SU-DHL-6 (cell line): ENCODE measurements at regions not wholly inside any gene's neighbourhood (a gene's known extent, or its start where the extent isn't known, plus 50 kb on each side); places are given as distances from the start of the nearest gene placed in this dataset.

ENCODE experiments used
- H2AFZ ChIP-seq: fragments of 200-600 bp; sonication (generic); 2 replicates; pipeline ENCODE4 v1.6.1; 2014; ENCODE audit warnings: low read depth, mild to moderate bottlenecking, moderate library complexity, mixed read lengths, antibody characterized with exemption, low read length; ENCODE audit not compliant: severe bottlenecking
- H3F3A ChIP-seq: fragments of 200-600 bp; shearing (Covaris generic); 2 replicates; pipeline ENCODE4 v1.6.0; 2016; ENCODE audit warnings: antibody characterized with exemption, mild to moderate bottlenecking; ENCODE audit not compliant: insufficient read depth
- H3K27ac ChIP-seq: fragments of 200-600 bp; sonication (generic); 2 replicates; pipeline ENCODE4 v1.5.1; 2016; ENCODE audit warnings: low read depth, mild to moderate bottlenecking, low read length, moderate library complexity, mixed read lengths
- H3K27me3 ChIP-seq: fragments of 200-600 bp; sonication (generic), shearing (Covaris generic); 2 replicates; pipeline ENCODE4 v1.6.0; 2014; ENCODE audit warnings: mild to moderate bottlenecking, low read length
- H3K36me3 ChIP-seq: fragments of 200-600 bp; sonication (generic); 2 replicates; pipeline ENCODE4 v1.6.1; 2014; ENCODE audit warnings: mild to moderate bottlenecking, low read length, mixed read lengths
- H3K4me2 ChIP-seq: fragments of 300-600, 200-600 bp; shearing (Covaris generic), sonication (generic); 2 replicates; pipeline ENCODE4 v1.6.0; 2014; ENCODE audit warnings: low read length, low read depth, mild to moderate bottlenecking; ENCODE audit not compliant: poor library complexity, severe bottlenecking
- H3K4me3 ChIP-seq: fragments of 200-600 bp; sonication (generic); 2 replicates; pipeline ENCODE4 v1.5.1; 2014; ENCODE audit warnings: antibody characterized with exemption, low read length, mild to moderate bottlenecking, mixed read lengths; ENCODE audit not compliant: insufficient read depth, poor library complexity, severe bottlenecking
- H3K79me2 ChIP-seq: fragments of 200-600 bp; sonication (generic); 2 replicates; pipeline ENCODE4 v1.6.1; 2014; ENCODE audit warnings: mild to moderate bottlenecking, low read length, moderate library complexity; ENCODE audit not compliant: insufficient read depth
- H3K9ac ChIP-seq: fragments of 200-600 bp; sonication (generic); 2 replicates; pipeline ENCODE4 v1.7.0; 2014; ENCODE audit warnings: mild to moderate bottlenecking, low read length
- H3K9me2 ChIP-seq: fragments of 200-600 bp; sonication (generic); replicated peaks from 2 replicates; pipeline ENCODE4 v1.6.1; 2014; ENCODE audit warnings: low read length; ENCODE audit not compliant: insufficient read depth
- H3K9me3 ChIP-seq: fragments of 200-600 bp; sonication (generic); 2 replicates; pipeline ENCODE4 v1.6.1; 2014; ENCODE audit warnings: low read length, mixed read lengths; ENCODE audit not compliant: insufficient read depth
- H4K20me1 ChIP-seq: fragments of 200-600 bp; sonication (generic); 2 replicates; pipeline ENCODE4 v1.6.1; 2014; ENCODE audit warnings: low read depth, mild to moderate bottlenecking, antibody characterized with exemption, low read length, moderate library complexity, mixed read lengths
- EZH2phosphoT487 ChIP-seq: fragments of 200-600 bp; sonication (generic), shearing (Covaris generic); conservative IDR thresholded peaks from 2 replicates; pipeline ENCODE4 v1.6.1; 2018; ENCODE audit warnings: mild to moderate bottlenecking, antibody characterized with exemption, low read length, moderate library complexity, mixed read lengths
- TF ChIP-seq, protein P1 (sequence below): fragments of 200-600 bp; sonication (generic); IDR thresholded peaks from one replicate; pipeline ENCODE4 v1.5.1; 2017; ENCODE audit warnings: antibody characterized with exemption, mild to moderate bottlenecking, low read length, moderate library complexity; ENCODE audit not compliant: insufficient read depth, poor library complexity, severe bottlenecking

GRCh38 chr10:44154956-44155355 lies 229.9 kb downstream of the CXCL12 start:
- Histone ChIP-seq H3K79me2 (no peaks in the 10 kb centered on the region), H3K9me2 (no peaks in the 10 kb centered on the region), H3K9ac (no peak overlapping the region), H2AFZ (no peak overlapping the region), H3K27ac (no peak overlapping the region), H3K9me3 (no peaks in the 10 kb centered on the region), H3K4me2 (no peak overlapping the region), H4K20me1 (no peaks in the 10 kb centered on the region), H3K4me3 (no peak overlapping the region), H3K36me3 (no peaks in the 10 kb centered on the region), H3F3A (no peaks in the 10 kb centered on the region), H3K27me3 (no peaks in the 10 kb centered on the region)
- TF ChIP-seq EZH2phosphoT487 = no peak
- TF ChIP-seq, protein P1, sequence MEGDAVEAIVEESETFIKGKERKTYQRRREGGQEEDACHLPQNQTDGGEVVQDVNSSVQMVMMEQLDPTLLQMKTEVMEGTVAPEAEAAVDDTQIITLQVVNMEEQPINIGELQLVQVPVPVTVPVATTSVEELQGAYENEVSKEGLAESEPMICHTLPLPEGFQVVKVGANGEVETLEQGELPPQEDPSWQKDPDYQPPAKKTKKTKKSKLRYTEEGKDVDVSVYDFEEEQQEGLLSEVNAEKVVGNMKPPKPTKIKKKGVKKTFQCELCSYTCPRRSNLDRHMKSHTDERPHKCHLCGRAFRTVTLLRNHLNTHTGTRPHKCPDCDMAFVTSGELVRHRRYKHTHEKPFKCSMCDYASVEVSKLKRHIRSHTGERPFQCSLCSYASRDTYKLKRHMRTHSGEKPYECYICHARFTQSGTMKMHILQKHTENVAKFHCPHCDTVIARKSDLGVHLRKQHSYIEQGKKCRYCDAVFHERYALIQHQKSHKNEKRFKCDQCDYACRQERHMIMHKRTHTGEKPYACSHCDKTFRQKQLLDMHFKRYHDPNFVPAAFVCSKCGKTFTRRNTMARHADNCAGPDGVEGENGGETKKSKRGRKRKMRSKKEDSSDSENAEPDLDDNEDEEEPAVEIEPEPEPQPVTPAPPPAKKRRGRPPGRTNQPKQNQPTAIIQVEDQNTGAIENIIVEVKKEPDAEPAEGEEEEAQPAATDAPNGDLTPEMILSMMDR = no peak

GRCh38 chr10:44153918-44154670 lies 230.8 kb downstream of the CXCL12 start:
- no peaks in the 10 kb centered on the region for H3K9me3 ChIP-seq
- H3K4me2 ChIP-seq = no peak overlapping the region
- TF ChIP-seq, protein P1 = no peak
- no peak for TF ChIP-seq EZH2phosphoT487
- H3F3A ChIP-seq = no peaks in the 10 kb centered on the region
- H3K79me2 ChIP-seq = no peaks in the 10 kb centered on the region
- H3K27me3 ChIP-seq = no peaks in the 10 kb centered on the region
- no peak overlapping the region for H3K27ac ChIP-seq
- H3K9ac ChIP-seq = no peak overlapping the region
- H4K20me1 ChIP-seq = no peaks in the 10 kb centered on the region
- H2AFZ ChIP-seq = no peak overlapping the region
- H3K36me3 ChIP-seq = no peaks in the 10 kb centered on the region
- no peak overlapping the region for H3K4me3 ChIP-seq
- no peaks in the 10 kb centered on the region for H3K9me2 ChIP-seq

DNA sequence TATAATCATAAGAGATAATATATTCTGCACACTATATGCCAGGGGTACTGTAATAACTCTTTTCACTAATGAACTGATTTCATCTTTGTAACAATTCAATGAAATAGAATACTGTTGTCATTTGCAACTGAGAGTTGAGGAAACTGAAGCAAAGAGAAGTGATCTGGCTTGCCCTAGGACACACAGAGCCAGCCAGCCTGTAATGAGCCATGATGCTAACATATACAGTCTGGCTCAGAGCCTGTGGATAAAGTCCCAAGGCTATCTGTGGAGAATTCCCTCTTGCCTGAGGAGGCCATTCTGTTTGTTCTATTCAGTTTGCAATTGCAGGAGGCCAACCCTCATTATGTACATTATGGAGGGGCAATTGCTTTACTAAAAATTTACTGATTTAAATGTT lies 241.3 kb downstream of the CXCL12 start:
- H3K36me3 ChIP-seq = no peaks in the 10 kb centered on the region
- no peak overlapping the region for H3K27ac ChIP-seq
- H3K4me3 ChIP-seq = no peak overlapping the region
- no peaks in the 10 kb centered on the region for H3K9me2 ChIP-seq
- H3F3A ChIP-seq = no peaks in the 10 kb centered on the region
- H3K9me3 ChIP-seq = no peaks in the 10 kb centered on the region
- H3K9ac ChIP-seq = no peak overlapping the region
- H3K4me2 ChIP-seq = no peak overlapping the region
- H3K27me3 ChIP-seq = no peaks in the 10 kb centered on the region
- TF ChIP-seq EZH2phosphoT487 = no peak
- TF ChIP-seq, protein P1 = no peak
- no peak overlapping the region for H2AFZ ChIP-seq
- H4K20me1 ChIP-seq = no peaks in the 10 kb centered on the region
- no peaks in the 10 kb centered on the region for H3K79me2 ChIP-seq
